Stomach (tissue), 8 donors: ENCODE measurements at regions not wholly inside any gene's neighbourhood (a gene's known extent, or its start where the extent isn't known, plus 50 kb on each side); places are given as distances from the start of the nearest gene placed in this dataset.

Experiments
- DNase-seq, 2 donors: peaks; one replicate each; pipeline versions ENCODE4 v3.0.0 to v3.0.0-alpha.2; 2013 to 2019
- H3K27ac ChIP-seq, 5 donors: fragments of 200-600 bp in 4 of 5; sonication (generic) in 4 of 5; one replicate each; pipeline ENCODE4 v1.5.1; 2013 to 2019; ENCODE audit warnings: mild to moderate bottlenecking in 1 of 5, moderate library complexity in 1 of 5
- H3K27me3 ChIP-seq, 3 donors: fragments of 200-600 bp; sonication (generic); one replicate each; pipeline ENCODE4 v1.5.1; 2017 to 2019; ENCODE audit warnings: mixed run types in 1 of 3
- H3K36me3 ChIP-seq, 4 donors: fragments of 200-600 bp; sonication (generic); 1 replicate in 3 of 4; 2 replicates in 1 of 4; pipeline ENCODE4 v1.5.1; 2016 to 2019
- H3K4me1 ChIP-seq, 4 donors: fragments of 200-600 bp; sonication (generic); one replicate each; pipeline ENCODE4 v1.5.1; 2016 to 2019
- H3K4me3 ChIP-seq, 4 donors: fragments of 200-600 bp; sonication (generic) in 3 of 4; one replicate each; pipeline ENCODE4 v1.5.1; 2016 to 2019; ENCODE audit warnings: mild to moderate bottlenecking in 1 of 4
- H3K9me3 ChIP-seq, 4 donors: fragments of 200-600 bp; sonication (generic); one replicate each; pipeline ENCODE4 v1.5.1; 2016 to 2019
- EP300 ChIP-seq: sonication (generic); formaldehyde crosslinking; IDR thresholded peaks from one replicate; pipeline ENCODE4 v1.6.1; 2017; ENCODE audit warnings: antibody characterized with exemption
- POLR2A ChIP-seq, 4 donors: fragments of 450-650 bp; IDR thresholded peaks; one replicate each; pipeline ENCODE4 v1.6.1; 2016; ENCODE audit warnings: antibody characterized with exemption in 4 of 4, control low read depth in 2 of 4, mild to moderate bottlenecking in 1 of 4, moderate library complexity in 1 of 4
- POLR2AphosphoS5 ChIP-seq, 3 donors: sonication (generic); formaldehyde crosslinking; IDR thresholded peaks; one replicate each; pipeline ENCODE4 v1.6.1; 2016; ENCODE audit warnings: antibody characterized with exemption in 3 of 3
- WGBS, 5 donors: extraction: QIAGEN DNeasy Blood & Tissue Kit in 3 of 5; methylation state at CpG; one replicate each; pipeline versions ENCODE4 v1.1.5 to v1.1.7; 2013 to 2018; 5-methylcytosine and 5-hydroxymethylcytosine counted together
- intact Hi-C: fragments of 100-400 bp; cut with DNase I; formaldehyde crosslinking; loops from one replicate; pipeline ENCODE4 v1.15.1; 2023; ENCODE audit warnings: low total_unique reads
- TF ChIP-seq, protein P1 (sequence below), 7 experiments: fragments of 450-650 bp in 4 of 7; fragments of 200-600 bp in 3 of 7; sonication (generic) in 3 of 7; IDR thresholded peaks; one replicate each; pipeline ENCODE4 v1.5.1; 2016 to 2019; ENCODE audit warnings: antibody characterized with exemption in 7 of 7, control low read depth in 2 of 7, mild to moderate bottlenecking in 1 of 7
- donor health status: healthy with polysubstance abuse.
- donor health status: Bipolar disorder and iron deficiency.
- donor health status: healthy.

DNA sequence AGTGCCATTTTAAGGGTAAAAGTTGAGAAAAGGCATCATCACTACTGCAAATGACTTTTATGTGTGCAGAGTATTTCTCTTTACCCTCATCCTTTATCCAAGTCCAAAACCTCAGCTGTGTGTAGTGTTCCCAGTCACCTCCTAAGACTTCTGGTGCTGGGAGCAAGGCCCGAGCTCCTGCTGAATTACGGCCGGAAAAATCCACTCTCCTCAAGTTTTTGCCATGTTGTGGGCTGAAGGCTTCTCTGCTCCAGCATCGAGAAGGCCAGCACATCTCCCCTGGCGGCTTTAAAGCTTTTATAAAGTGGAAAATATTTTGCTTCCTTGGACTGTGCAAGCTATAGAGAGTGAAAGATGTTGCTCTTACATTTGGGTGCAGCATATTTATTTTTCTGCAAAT lies 153.2 kb upstream of the THBS2 start:
- no peak for DNase-seq
- no peaks in the 10 kb centered on the region for H3K36me3 ChIP-seq
- intact Hi-C loops, result no loop called here
- H3K27me3 ChIP-seq, result no peaks in the 10 kb centered on the region
- 80 to 90% (median 89%) methylated on average over 5 of the region's 5 CpGs for WGBS, 5 donors
- no peak overlapping the region for H3K4me3 ChIP-seq
- TF ChIP-seq POLR2AphosphoS5 (IDR thresholded peaks at IDR 0.05), result no peak
- TF ChIP-seq, protein P1, sequence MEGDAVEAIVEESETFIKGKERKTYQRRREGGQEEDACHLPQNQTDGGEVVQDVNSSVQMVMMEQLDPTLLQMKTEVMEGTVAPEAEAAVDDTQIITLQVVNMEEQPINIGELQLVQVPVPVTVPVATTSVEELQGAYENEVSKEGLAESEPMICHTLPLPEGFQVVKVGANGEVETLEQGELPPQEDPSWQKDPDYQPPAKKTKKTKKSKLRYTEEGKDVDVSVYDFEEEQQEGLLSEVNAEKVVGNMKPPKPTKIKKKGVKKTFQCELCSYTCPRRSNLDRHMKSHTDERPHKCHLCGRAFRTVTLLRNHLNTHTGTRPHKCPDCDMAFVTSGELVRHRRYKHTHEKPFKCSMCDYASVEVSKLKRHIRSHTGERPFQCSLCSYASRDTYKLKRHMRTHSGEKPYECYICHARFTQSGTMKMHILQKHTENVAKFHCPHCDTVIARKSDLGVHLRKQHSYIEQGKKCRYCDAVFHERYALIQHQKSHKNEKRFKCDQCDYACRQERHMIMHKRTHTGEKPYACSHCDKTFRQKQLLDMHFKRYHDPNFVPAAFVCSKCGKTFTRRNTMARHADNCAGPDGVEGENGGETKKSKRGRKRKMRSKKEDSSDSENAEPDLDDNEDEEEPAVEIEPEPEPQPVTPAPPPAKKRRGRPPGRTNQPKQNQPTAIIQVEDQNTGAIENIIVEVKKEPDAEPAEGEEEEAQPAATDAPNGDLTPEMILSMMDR (IDR thresholded peaks at IDR 0.05), result no peak
- no peak for TF ChIP-seq EP300
- no peak for TF ChIP-seq POLR2A (IDR thresholded peaks at IDR 0.05)
- no peak overlapping the region for H3K27ac ChIP-seq
- H3K9me3 ChIP-seq, result peaks cover 0 to 6% (median 0%) of the 10 kb centered on the region in 4 donors
- H3K4me1 ChIP-seq, result no peaks in the 10 kb centered on the region

DNA sequence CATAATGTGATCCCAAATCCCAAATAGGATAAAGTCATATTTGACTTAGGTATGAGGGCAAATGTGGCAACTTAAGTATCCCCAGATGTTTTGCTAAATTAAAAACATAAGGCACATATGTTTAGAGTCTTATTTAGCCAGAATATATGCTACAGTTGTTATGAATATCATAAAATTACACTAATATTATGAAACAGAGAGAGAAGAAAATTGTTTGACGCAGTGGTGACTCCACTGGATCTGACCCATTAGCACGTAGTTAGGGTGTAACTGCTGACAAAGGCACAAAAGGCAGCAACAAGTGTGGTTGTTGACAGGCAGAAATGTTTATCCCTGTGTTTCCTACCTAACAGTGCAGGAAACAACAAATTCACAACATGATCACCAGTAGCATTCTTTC lies 152.4 kb upstream of the THBS2 start:
- TF ChIP-seq EP300 (no peak), POLR2A (IDR thresholded peaks at IDR 0.05) (no peak), POLR2AphosphoS5 (IDR thresholded peaks at IDR 0.05) (no peak)
- TF ChIP-seq, protein P1 (IDR thresholded peaks at IDR 0.05), result no peak
- 93 to 97% (median 96%) methylated on average over 2 of the region's 2 CpGs for WGBS, 5 donors

DNA sequence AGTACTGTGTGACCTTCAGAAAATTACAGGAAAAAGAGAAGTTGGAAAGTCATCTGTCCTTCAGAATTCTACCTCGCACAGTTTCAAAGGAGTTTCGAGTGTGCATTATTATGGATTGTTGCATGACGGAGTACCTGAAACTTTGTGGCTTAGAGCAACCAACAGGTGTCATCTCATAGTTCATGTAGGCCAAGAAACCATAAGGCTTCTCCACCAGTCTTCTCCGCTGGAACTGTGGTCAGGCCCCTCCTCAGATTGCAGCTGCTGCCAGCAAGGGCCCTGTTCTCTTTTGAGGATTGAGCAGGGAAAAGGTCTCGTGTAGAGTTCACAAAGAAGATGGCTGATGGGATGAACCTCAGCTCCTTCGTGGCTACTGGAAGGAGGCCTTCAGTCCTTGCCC lies 151.2 kb upstream of the THBS2 start:
- WGBS, 5 donors, result 89 to 95% (median 93%) methylated on average over 6 of the region's 6 CpGs
- Histone ChIP-seq H3K4me3 (no peak overlapping the region), H3K27ac (no peak overlapping the region), H3K36me3 (no peaks in the 10 kb centered on the region), H3K27me3 (no peaks in the 10 kb centered on the region), H3K4me1 (no peaks in the 10 kb centered on the region), H3K9me3 (peaks cover 0 to 5% (median 0%) of the 10 kb centered on the region in 4 donors)
- no peak for DNase-seq
- TF ChIP-seq POLR2AphosphoS5 (IDR thresholded peaks at IDR 0.05) (no peak), POLR2A (IDR thresholded peaks at IDR 0.05) (no peak), EP300 (no peak)
- TF ChIP-seq, protein P1 (IDR thresholded peaks at IDR 0.05), result no peak
- intact Hi-C loops, result no loop called here

More for the DNA sequence above, 152.4 kb upstream of the THBS2 start:
- Histone ChIP-seq H3K4me1 (no peaks in the 10 kb centered on the region), H3K4me3 (no peak overlapping the region), H3K27ac (no peak overlapping the region), H3K9me3 (peaks cover 0 to 6% (median 0%) of the 10 kb centered on the region in 4 donors), H3K36me3 (no peaks in the 10 kb centered on the region), H3K27me3 (no peaks in the 10 kb centered on the region)
- intact Hi-C loops, result no loop called here
- DNase-seq, result no peak

DNA sequence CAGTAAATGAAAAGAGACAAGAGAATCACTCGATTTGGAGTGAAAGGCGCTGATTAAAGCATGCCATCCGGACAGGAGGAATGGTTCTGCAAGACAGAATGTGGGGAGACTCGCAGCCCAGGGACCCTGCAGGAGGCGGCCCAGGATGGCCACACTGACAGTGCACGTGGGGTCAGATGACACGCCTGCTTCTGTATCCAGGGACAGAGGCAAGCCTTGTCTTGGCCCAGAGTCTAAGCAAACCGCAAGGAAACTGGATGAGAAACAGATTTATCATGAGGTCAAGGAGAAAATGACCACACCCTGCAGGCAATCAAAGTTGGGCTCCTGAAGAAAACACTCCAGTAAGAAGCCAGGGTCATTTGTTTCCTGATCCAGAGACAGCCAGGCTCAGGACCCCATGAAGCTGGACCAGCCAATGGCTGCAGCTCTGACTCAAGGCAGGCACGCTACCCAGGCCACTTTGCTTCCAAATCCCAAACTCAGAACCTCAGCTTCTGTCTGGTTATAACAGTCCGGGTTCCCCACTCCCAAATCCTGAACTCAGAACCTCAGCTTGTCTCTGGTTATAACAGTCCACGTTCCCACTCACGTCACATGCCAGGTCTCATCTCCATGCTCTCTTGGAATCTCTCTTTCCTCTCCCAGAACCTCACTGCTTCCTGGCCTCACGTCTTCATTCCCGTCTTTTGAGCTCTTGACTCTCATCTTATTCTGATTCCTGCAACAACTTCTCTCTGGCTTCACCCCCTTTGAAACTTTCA lies 144.9 kb upstream of the THBS2 start:
- intact Hi-C loops, result no loop called here
- Histone ChIP-seq H3K9me3 (no peaks in the 10 kb centered on the region), H3K36me3 (no peaks in the 10 kb centered on the region), H3K27ac (no peak overlapping the region), H3K27me3 (no peaks in the 10 kb centered on the region), H3K4me1 (no peaks in the 10 kb centered on the region), H3K4me3 (no peak overlapping the region)
- 73 to 83% (median 75%) methylated on average over 13 to 14 of the region's 14 CpGs for WGBS, 5 donors
- TF ChIP-seq, protein P1 (IDR thresholded peaks at IDR 0.05), result no peak
- TF ChIP-seq EP300 (no peak), POLR2AphosphoS5 (IDR thresholded peaks at IDR 0.05) (no peak), POLR2A (IDR thresholded peaks at IDR 0.05) (no peak)
- DNase-seq, result no peak
